Panc1 (cell line): ENCODE measurements at regions not wholly inside any gene's neighbourhood (a gene's known extent, or its start where the extent isn't known, plus 50 kb on each side); places are given as distances from the start of the nearest gene placed in this dataset.

Source experiments
- POLR2AphosphoS5 ChIP-seq: IDR thresholded peaks from 2 replicates; pipeline ENCODE4 v1.6.1; 2012; ENCODE audit warnings: mild to moderate bottlenecking, low read depth, low read length, moderate library complexity
- TF ChIP-seq, protein P1 (sequence below): fragments of 450-650 bp; IDR thresholded peaks from 2 replicates; pipeline ENCODE4 v1.5.1; 2017; ENCODE audit warnings: mild to moderate bottlenecking

- TF ChIP-seq, protein P1, sequence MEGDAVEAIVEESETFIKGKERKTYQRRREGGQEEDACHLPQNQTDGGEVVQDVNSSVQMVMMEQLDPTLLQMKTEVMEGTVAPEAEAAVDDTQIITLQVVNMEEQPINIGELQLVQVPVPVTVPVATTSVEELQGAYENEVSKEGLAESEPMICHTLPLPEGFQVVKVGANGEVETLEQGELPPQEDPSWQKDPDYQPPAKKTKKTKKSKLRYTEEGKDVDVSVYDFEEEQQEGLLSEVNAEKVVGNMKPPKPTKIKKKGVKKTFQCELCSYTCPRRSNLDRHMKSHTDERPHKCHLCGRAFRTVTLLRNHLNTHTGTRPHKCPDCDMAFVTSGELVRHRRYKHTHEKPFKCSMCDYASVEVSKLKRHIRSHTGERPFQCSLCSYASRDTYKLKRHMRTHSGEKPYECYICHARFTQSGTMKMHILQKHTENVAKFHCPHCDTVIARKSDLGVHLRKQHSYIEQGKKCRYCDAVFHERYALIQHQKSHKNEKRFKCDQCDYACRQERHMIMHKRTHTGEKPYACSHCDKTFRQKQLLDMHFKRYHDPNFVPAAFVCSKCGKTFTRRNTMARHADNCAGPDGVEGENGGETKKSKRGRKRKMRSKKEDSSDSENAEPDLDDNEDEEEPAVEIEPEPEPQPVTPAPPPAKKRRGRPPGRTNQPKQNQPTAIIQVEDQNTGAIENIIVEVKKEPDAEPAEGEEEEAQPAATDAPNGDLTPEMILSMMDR, result no peak
- no peak for TF ChIP-seq POLR2AphosphoS5
Measured at GRCh38 chr5:121793791-121794190, 57.9 kb upstream of the FTMT start.
